ENCODE measurements at regions not wholly inside any gene's neighbourhood (a gene's known extent, or its start where the extent isn't known, plus 50 kb on each side); places are given as distances from the start of the nearest gene placed in this dataset.
A peak's percentile ranks its signal among the peaks of the same experiment; 100 is the strongest.
"Not testable (repeated sequence)": the region's sequence is repeated elsewhere in the genome, so short reads cannot be mapped to it uniquely, and the experiment has no call there.

- not testable (repeated sequence) for DNase-seq (ENCODE audit: low read depth in 2 of 2)
Measured at GRCh38 chr7:35853194-35853593, 52.3 kb downstream of the SEPTIN7 start.

DNA sequence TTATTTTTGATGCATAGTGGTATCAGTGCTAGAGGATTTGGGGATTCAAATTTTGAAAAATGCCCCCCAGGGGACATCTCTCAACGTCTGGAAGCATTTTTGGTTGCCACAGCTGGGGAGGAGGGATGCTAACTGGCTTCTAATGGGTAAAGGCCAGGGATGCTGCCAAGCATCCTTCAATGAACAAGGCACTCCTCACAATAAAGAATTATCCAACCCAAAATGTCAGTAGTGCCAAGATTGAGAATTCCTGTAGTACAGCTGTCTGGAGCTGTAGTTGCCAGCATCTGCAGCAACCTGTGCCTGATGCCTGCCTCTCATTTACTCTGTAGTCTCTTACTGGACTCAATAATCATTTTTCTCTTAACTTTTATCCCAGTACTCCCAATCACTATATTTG is 53.5 kb downstream of the SEPTIN7 start:
- no peak for DNase-seq (ENCODE audit: low read depth in 2 of 2)

- no peak for DNase-seq (ENCODE audit: low read depth in 2 of 2)
Measured at GRCh38 chr7:35856175-35856574, 55.3 kb downstream of the SEPTIN7 start.

DNA sequence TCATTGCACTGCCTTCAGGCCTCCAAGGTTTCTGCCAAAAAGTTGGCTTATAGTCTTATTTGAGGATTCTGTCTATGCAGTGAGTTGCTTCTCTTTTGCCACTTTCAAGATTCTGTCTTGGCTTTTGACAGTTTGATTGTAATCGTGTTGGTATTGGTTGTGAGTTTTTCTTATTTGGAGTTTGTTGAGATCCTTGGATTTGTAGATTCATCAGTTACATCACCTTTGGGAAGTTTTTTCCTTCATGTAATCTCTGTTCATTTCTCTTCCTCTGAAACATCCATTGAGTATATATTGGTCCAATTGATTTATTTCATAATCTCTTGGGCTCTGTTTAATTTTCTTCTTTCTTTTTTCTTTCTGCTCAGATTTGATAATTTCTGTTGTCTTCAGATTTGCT is 59.8 kb downstream of the SEPTIN7 start:
- no peak for DNase-seq (ENCODE audit: low read depth in 2 of 2)

GRCh38 chr7:35865287-35865686 is 64.4 kb downstream of the SEPTIN7 start:
- DNase-seq (ENCODE audit: low read depth in 2 of 2): no peak

- no peak for DNase-seq (ENCODE audit: low read depth in 2 of 2)
Measured at GRCh38 chr7:35866186-35866585, 65.3 kb downstream of the SEPTIN7 start.

DNA sequence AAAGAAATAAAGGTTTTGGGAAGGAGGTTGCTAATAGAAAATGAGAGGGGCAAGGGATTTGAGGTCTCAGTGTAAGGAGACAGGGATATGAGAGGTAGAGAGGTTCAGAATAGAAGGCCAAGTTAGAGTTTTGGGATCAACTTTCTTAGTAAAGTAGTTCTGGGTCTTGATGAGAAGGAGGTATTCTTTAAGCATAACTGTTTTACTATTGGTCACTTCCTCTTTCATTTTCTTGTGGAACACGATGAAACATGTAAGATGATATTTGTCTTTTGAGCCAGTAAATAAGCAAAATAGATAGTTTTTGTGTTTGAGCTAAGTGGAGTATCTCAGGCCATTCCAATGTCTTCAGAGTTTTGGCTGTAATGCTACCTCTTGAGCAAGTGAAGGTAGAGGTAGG is 68.3 kb downstream of the SEPTIN7 start:
- DNase-seq (ENCODE audit: low read depth in 2 of 2): not testable (repeated sequence)

DNA sequence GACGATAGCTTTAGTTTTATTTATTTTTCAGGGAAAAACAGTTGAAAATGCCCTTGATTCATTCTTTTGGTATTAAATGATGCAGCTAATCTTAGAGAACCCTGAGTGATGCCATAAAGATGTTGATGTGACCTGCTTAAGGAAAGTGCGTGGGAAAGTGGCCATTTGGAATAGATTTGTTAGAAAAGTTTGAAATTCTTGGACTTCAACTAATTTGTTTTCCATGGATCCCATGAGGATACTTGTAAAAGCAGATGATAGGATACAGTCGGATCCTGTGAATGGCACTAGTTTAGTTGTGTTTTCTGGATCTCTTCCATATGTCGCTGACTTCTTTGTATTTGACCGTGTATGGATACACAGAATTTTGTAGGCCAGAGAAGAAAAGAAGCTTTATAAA is 69.0 kb downstream of the SEPTIN7 start:
- DNase-seq (ENCODE audit: low read depth in 2 of 2): no peak

DNA sequence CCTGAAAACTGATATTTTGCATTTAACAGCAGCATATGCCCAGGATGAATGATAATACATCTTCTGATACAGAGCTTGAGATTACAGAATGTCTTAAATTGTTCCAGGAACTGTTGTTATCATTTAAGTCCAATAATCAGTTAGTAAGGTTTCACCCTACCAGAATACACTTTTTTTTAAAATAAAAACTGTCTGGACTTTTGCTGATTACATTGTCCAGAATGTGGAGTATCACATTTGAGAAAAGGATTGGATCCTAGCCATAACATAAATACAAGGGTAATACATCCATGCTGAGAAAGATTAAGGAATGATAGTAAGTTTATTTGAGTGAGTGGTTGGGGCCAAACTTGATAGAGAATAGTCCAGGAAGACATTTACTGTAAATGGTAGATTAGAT is 71.0 kb downstream of the SEPTIN7 start:
- no peak for DNase-seq (ENCODE audit: low read depth in 2 of 2)

- no peak for DNase-seq (ENCODE audit: low read depth in 2 of 2)
Measured at GRCh38 chr7:35874886-35875285, 74.0 kb downstream of the SEPTIN7 start.

GRCh38 chr7:35875292-35875691 is 74.4 kb downstream of the SEPTIN7 start:
- DNase-seq (ENCODE audit: low read depth in 2 of 2): no peak

- no peak for DNase-seq (ENCODE audit: low read depth in 2 of 2)
Measured at GRCh38 chr7:35878351-35878750, 77.5 kb downstream of the SEPTIN7 start.

GRCh38 chr7:35887430-35887829 is 86.6 kb downstream of the SEPTIN7 start:
- DNase-seq (ENCODE audit: low read depth in 2 of 2): not testable (repeated sequence)

DNA sequence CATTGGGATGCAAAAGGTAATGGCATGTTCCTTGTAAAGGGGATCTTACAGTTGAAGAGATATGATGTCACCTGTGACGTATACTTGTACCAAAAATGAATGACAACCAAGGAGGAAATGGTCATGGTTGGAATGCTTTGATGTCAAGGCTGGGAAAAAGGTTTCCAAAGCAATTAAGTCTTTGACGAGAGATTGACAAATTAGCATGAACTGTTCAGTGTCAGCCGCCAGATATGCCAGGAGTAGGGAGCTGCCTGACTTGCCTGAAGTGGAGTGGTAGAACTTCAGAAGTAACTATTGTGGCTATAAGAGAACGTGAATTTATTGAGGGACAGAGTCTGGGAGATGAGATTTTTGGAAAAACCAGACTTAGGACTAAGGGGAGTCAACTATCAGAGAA is 88.1 kb downstream of the SEPTIN7 start:
- DNase-seq (ENCODE audit: low read depth in 2 of 2): no peak

DNA sequence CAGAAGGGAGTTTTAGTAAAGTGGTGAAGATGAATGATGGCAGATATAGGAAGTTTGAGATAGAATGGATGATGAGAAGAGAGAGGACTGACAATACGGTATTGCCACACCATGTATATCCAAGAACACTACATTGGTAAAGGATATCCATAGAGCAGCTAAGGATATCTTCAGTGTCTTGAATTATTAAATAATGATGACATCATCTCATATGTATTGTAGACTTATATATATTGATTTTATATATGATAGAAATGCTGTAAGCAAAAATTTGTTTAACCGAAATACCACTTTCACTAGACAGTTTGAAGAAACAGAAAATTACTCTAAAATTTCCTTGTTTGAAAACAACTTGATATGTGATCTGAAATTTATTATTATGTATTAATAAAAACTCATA is 89.0 kb downstream of the SEPTIN7 start:
- DNase-seq (ENCODE audit: low read depth in 2 of 2): no peak

- DNase-seq (ENCODE audit: low read depth in 2 of 2): no peak
Measured at GRCh38 chr7:35891004-35891830, 90.4 kb downstream of the SEPTIN7 start.

GRCh38 chr7:35893649-35894048 is 92.8 kb downstream of the SEPTIN7 start:
- DNase-seq (ENCODE audit: low read depth in 2 of 2): no peak

- no peak for DNase-seq (ENCODE audit: low read depth in 2 of 2)
Measured at GRCh38 chr7:35894721-35895120, 93.9 kb downstream of the SEPTIN7 start.

DNA sequence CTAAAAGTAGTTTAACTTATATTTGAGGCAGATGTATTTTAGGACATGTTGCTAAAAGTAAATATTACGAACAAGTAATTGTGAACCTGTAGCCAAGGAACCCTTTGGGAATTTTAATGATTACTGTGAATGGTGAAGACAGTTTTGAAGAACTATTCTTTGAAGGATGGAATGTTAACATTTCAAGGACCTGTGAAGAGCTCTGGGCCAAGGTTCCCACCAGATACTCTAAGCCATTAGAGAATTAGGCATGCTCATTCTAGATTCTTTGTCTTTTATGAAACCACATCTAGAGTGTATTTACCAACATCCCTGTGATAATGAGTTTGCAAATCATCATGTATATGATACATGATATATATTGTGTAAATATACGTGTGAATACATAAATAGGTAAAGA is 99.8 kb downstream of the SEPTIN7 start:
- no peak for DNase-seq (ENCODE audit: low read depth in 2 of 2)

GRCh38 chr7:35905555-35905954 is 104.7 kb downstream of the SEPTIN7 start:
- no peak for DNase-seq (ENCODE audit: low read depth in 2 of 2)

- DNase-seq (ENCODE audit: low read depth in 2 of 2): peak; percentile 33
Measured at GRCh38 chr7:35906191-35906908, 105.5 kb downstream of the SEPTIN7 start.

DNA sequence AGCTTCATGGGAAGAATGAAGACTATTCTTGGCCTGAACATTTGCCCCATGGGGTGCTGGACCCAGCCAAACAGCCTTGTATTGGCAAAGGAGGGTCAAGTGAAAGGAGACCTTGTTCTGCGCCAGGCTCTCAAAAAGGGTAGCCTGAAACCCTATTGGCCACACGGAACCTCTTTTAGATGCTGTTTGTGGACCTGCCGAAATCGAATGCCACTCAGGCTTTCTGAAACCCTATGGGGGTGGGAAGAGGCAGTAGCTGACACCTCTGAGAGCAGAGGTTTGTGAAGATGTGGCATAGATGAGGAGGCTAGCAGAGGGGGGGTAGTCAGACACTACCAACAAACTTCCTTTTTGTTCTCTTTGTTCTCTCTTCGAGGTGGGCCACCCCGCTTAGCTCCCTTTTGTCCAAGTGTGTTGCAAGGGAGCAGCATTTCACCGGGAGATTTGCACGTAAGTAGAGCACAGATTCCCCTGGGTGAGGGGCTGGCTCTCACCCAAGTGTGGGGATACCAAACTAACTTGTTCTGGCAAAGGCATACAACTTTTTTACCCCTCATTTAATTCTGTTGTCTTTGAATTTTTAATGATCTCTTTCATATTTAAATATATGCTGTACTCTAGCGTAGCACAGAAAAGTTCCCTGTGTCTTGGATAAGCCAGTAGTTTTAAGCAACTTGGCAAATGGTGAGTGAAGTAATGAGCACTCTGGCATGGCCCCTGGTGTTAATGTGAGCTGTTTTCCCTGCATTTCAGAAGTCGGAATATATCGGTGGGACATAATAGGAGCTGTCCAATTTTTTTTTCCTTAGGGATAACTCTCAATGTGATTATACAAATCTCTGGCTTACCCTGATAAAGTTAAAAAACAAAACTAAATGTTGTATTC is 107.7 kb downstream of the SEPTIN7 start:
- no peak for DNase-seq (ENCODE audit: low read depth in 2 of 2)
